H1 (cell line): ENCODE measurements at regions not wholly inside any gene's neighbourhood (a gene's known extent, or its start where the extent isn't known, plus 50 kb on each side); places are given as distances from the start of the nearest gene placed in this dataset.

Source experiments
- CTCF ChIA-PET: fragments of 300-600 bp; sonication (Branson Sonifier 250); formaldehyde crosslinking; loops from one replicate; lab custom pipeline; 2021; ENCODE audit not compliant: partially characterized antibody; lab: Charles Lee
- POLR2A ChIA-PET: fragments of 300-600 bp; sonication (Branson Sonifier 250); formaldehyde crosslinking; loops from one replicate; lab custom pipeline; 2021; ENCODE audit warnings: inconsistent platforms; ENCODE audit not compliant: partially characterized antibody; lab: Charles Lee
- DNase-seq, 2 experiments: peaks; one replicate each; pipeline versions ENCODE4 v3.0.0 to v3.0.0-alpha.2; 2010 to 2022; ENCODE audit warnings: low spot score in 2 of 2, low read depth in 1 of 2, mixed read lengths in 1 of 2
- FAIRE-seq: peaks from 2 replicates; lab custom pipeline; 2011; peaks lifted over from hg19 to GRCh38; lab: Jason Lieb, UNC
- H2AFZ ChIP-seq: 2 replicates; pipeline ENCODE4 v1.8.1; 2012; ENCODE audit warnings: low read length, inconsistent platforms
- H2AK5ac ChIP-seq: 2 replicates; pipeline ENCODE4 v1.6.1; 2013; ENCODE audit warnings: low read depth, low read length
- H2BK120ac ChIP-seq: replicated peaks from 2 replicates; pipeline ENCODE3; 2013; ENCODE audit warnings: low read depth, low read length, inconsistent platforms
- H2BK12ac ChIP-seq: 2 replicates; pipeline ENCODE4 v1.6.1; 2013; ENCODE audit warnings: low read depth, low read length
- H2BK15ac ChIP-seq: 2 replicates; pipeline ENCODE4 v1.6.1; 2013; ENCODE audit warnings: low read length
- H2BK20ac ChIP-seq: 2 replicates; pipeline ENCODE4 v1.6.1; 2013; ENCODE audit warnings: low read length
- H2BK5ac ChIP-seq: 2 replicates; pipeline ENCODE4 v1.6.1; 2013; ENCODE audit warnings: low read depth, low read length
- H3K14ac ChIP-seq: 2 replicates; pipeline ENCODE4 v1.6.1; 2013; ENCODE audit warnings: inconsistent platforms; ENCODE audit not compliant: insufficient read length
- H3K18ac ChIP-seq: 2 replicates; pipeline ENCODE4 v1.6.1; 2013; ENCODE audit warnings: low read length; ENCODE audit errors: extremely low read depth
- H3K23ac ChIP-seq: 2 replicates; pipeline ENCODE4 v1.6.1; 2013; ENCODE audit warnings: inconsistent platforms; ENCODE audit not compliant: insufficient read length
- H3K23me2 ChIP-seq: 2 replicates; pipeline ENCODE4 v1.6.1; 2013; ENCODE audit warnings: low read depth, low read length
- H3K27ac ChIP-seq: 2 replicates; pipeline ENCODE4 v1.6.1; 2011; ENCODE audit warnings: low read depth, low read length, inconsistent platforms
- H3K27me3 ChIP-seq, 4 experiments: replicated peaks in 1 of 4; 1 replicate in 1 of 4; 2 replicates in 3 of 4; pipeline versions ENCODE4 v1.6.1 to v1.8.1; 2011 to 2013; ENCODE audit warnings: low read length in 3 of 4, mild to moderate bottlenecking in 3 of 4, inconsistent platforms in 2 of 4, mixed read lengths in 2 of 4, moderate library complexity in 1 of 4; ENCODE audit not compliant: control insufficient read depth in 3 of 4, insufficient read depth in 3 of 4; ENCODE audit errors: extremely low read depth in 1 of 4
- H3K36me3 ChIP-seq, 4 experiments: 2 replicates each; pipeline versions ENCODE4 v1.6.1 to v1.8.1; 2011 to 2013; ENCODE audit warnings: mild to moderate bottlenecking in 4 of 4, low read length in 3 of 4, moderate library complexity in 2 of 4, control low read depth in 1 of 4, inconsistent platforms in 1 of 4; ENCODE audit not compliant: insufficient read depth in 4 of 4, control insufficient read depth in 2 of 4
- H3K4ac ChIP-seq: replicated peaks from 2 replicates; pipeline ENCODE3; 2013; ENCODE audit warnings: low read length, low read depth, mixed read lengths, inconsistent platforms; ENCODE audit not compliant: insufficient read length
- H3K4me1 ChIP-seq, 4 experiments: replicated peaks in 1 of 4; 1 replicate in 1 of 4; 2 replicates in 3 of 4; pipeline versions ENCODE4 v1.6.1 to v1.8.1; 2011 to 2013; ENCODE audit warnings: low read length in 3 of 4, inconsistent platforms in 2 of 4, mixed read lengths in 1 of 4; ENCODE audit not compliant: insufficient read depth in 4 of 4, control insufficient read depth in 3 of 4
- H3K4me2 ChIP-seq, 2 experiments: 2 replicates each; pipeline versions ENCODE4 v1.6.1 to v1.8.1; 2011 to 2013; ENCODE audit warnings: low read depth in 2 of 2, low read length in 2 of 2, control low read depth in 1 of 2, inconsistent platforms in 1 of 2, mild to moderate bottlenecking in 1 of 2; ENCODE audit not compliant: insufficient read depth in 1 of 2
- H3K4me3 ChIP-seq, 4 experiments: fragments of 200-600, 300-600 bp in 1 of 4; sonication (generic), shearing (Covaris generic), sonication (Bioruptor Twin) in 1 of 4; 2 replicates each; pipeline versions ENCODE4 v1.5.1 to v1.8.1; 2011 to 2016; ENCODE audit warnings: low read length in 4 of 4, low read depth in 3 of 4, control low read depth in 2 of 4, inconsistent platforms in 2 of 4, mild to moderate bottlenecking in 2 of 4, mixed read lengths in 1 of 4, moderate library complexity in 1 of 4; ENCODE audit not compliant: insufficient read depth in 2 of 4; ENCODE audit errors: extremely low read depth in 1 of 4
- H3K56ac ChIP-seq: replicated peaks from 2 replicates; pipeline ENCODE3; 2013; ENCODE audit warnings: low read depth, mild to moderate bottlenecking, mixed read lengths, low read length, inconsistent platforms; ENCODE audit not compliant: insufficient read length
- H3K79me1 ChIP-seq: 2 replicates; pipeline ENCODE4 v1.6.1; 2013; ENCODE audit warnings: low read depth, low read length, control low read depth
- H3K79me2 ChIP-seq, 2 experiments: 2 replicates each; pipeline versions ENCODE4 v1.6.1 to v1.8.1; 2012 to 2013; ENCODE audit warnings: low read length in 2 of 2, mild to moderate bottlenecking in 2 of 2, inconsistent platforms in 1 of 2; ENCODE audit not compliant: insufficient read depth in 2 of 2, control insufficient read depth in 1 of 2
- H3K9ac ChIP-seq, 4 experiments: replicated peaks in 1 of 4; 1 replicate in 1 of 4; 2 replicates in 3 of 4; pipeline versions ENCODE4 v1.6.1 to v1.8.1; 2011 to 2013; ENCODE audit warnings: low read depth in 3 of 4, low read length in 3 of 4, control low read depth in 2 of 4, mild to moderate bottlenecking in 2 of 4, moderate library complexity in 2 of 4, inconsistent platforms in 1 of 4; ENCODE audit errors: extremely low read depth in 1 of 4
- H3K9me3 ChIP-seq, 2 experiments: 2 replicates each; pipeline versions ENCODE4 v1.6.1 to v1.8.1; 2012 to 2013; ENCODE audit warnings: mild to moderate bottlenecking in 2 of 2, moderate library complexity in 2 of 2, control low read depth in 1 of 2, inconsistent platforms in 1 of 2, low read depth in 1 of 2, low read length in 1 of 2, mixed read lengths in 1 of 2; ENCODE audit not compliant: insufficient read depth in 2 of 2
- H4K20me1 ChIP-seq, 2 experiments: replicated peaks in 1 of 2; 2 replicates each; pipeline versions ENCODE3 to v1.8.1; 2011 to 2013; ENCODE audit warnings: inconsistent platforms in 2 of 2, low read length in 2 of 2, mild to moderate bottlenecking in 1 of 2; ENCODE audit not compliant: insufficient read depth in 2 of 2, control insufficient read depth in 1 of 2
- H4K5ac ChIP-seq: 2 replicates; pipeline ENCODE4 v1.6.1; 2013; ENCODE audit warnings: low read length, low read depth, mixed read lengths, inconsistent platforms; ENCODE audit not compliant: insufficient read length
- H4K8ac ChIP-seq: 2 replicates; pipeline ENCODE4 v1.8.0; 2013; ENCODE audit warnings: mild to moderate bottlenecking, moderate library complexity, low read length, inconsistent platforms; ENCODE audit not compliant: insufficient read depth; ENCODE audit errors: extremely low read depth
- H4K91ac ChIP-seq: replicated peaks from 2 replicates; pipeline ENCODE3; 2013; ENCODE audit warnings: low read length, mixed read lengths, inconsistent platforms; ENCODE audit not compliant: insufficient read length
- ATF3 ChIP-seq: IDR thresholded peaks from 2 replicates; pipeline ENCODE4 v1.6.1; 2011; ENCODE audit warnings: low read depth, mild to moderate bottlenecking, low read length; ENCODE audit not compliant: insufficient read depth
- BACH1 ChIP-seq: IDR thresholded peaks from 2 replicates; pipeline ENCODE4 v1.6.1; 2012; ENCODE audit warnings: low read length, improper control_type of control experiment
- CBX5 ChIP-seq: fragments of 300-800, 300-1000 bp; sonication (generic); IDR thresholded peaks from 2 replicates; pipeline ENCODE4 v1.7.1; 2016; ENCODE audit warnings: antibody characterized with exemption, low read length, low read depth
- CHD2 ChIP-seq: IDR thresholded peaks from 2 replicates; pipeline ENCODE4 v1.6.1; 2012; ENCODE audit warnings: low read length, improper control_type of control experiment
- CTBP2 ChIP-seq: IDR thresholded peaks from 2 replicates; pipeline ENCODE4 v1.7.0; 2011; ENCODE audit warnings: borderline replicate concordance, mild to moderate bottlenecking, moderate library complexity, mixed read lengths, low read length; ENCODE audit not compliant: insufficient read depth, insufficient read length
- CTCF ChIP-seq, 3 experiments: IDR thresholded peaks; 1 replicate in 2 of 3; 2 replicates in 1 of 3; pipeline versions ENCODE4 v1.5.1 to v1.6.1; 2011; ENCODE audit warnings: low read length in 3 of 3, mild to moderate bottlenecking in 3 of 3, inconsistent platforms in 2 of 3, low read depth in 1 of 3, moderate library complexity in 1 of 3; ENCODE audit not compliant: insufficient read depth in 1 of 3; ENCODE audit errors: control extremely low read depth in 1 of 3
- JUN ChIP-seq: IDR thresholded peaks from 2 replicates; pipeline ENCODE4 v1.6.1; 2011; ENCODE audit warnings: low read depth, mild to moderate bottlenecking, improper control_type of control experiment, low read length
- KDM5A ChIP-seq: fragments of 200-600 bp; IDR thresholded peaks from 2 replicates; pipeline ENCODE4 v1.7.1; 2012; ENCODE audit warnings: mild to moderate bottlenecking, low read length, inconsistent platforms, mixed read lengths
- SAP30 ChIP-seq: fragments of 300-600 bp; sonication (generic); IDR thresholded peaks from 2 replicates; pipeline ENCODE4 v1.7.1; 2012; ENCODE audit warnings: low read length, moderate library complexity, mild to moderate bottlenecking, inconsistent platforms; ENCODE audit not compliant: insufficient read depth, insufficient replicate concordance
- SIN3A ChIP-seq, 2 experiments: IDR thresholded peaks in 1 of 2; conservative IDR thresholded peaks in 1 of 2; 2 replicates each; pipeline ENCODE4 v1.6.1; 2011 to 2012; ENCODE audit warnings: low read length in 2 of 2, improper control_type of control experiment in 1 of 2, low read depth in 1 of 2, mild to moderate bottlenecking in 1 of 2
- SUZ12 ChIP-seq: fragments of 200-600 bp; sonication (generic); IDR thresholded peaks from 2 replicates; pipeline ENCODE4 v1.6.1; 2012; ENCODE audit warnings: mild to moderate bottlenecking, inconsistent platforms, low read length, moderate library complexity, mixed read lengths
- WGBS, 2 experiments: shearing (Covaris generic) in 1 of 2; methylation state at CpG; one replicate each; pipeline versions ENCODE4 v1.1.6 to v1.1.7; 2013 to 2015; ENCODE audit warnings: low lambda C conversion rate in 2 of 2, mixed read lengths in 2 of 2, inconsistent platforms in 1 of 2, low coverage in 1 of 2, missing lambda C conversion rate in 1 of 2; ENCODE audit not compliant: insufficient replicate concordance in 2 of 2, insufficient coverage in 1 of 2, insufficient read length in 1 of 2; ENCODE audit errors: extremely low coverage in 1 of 2, missing lambda C conversion rate in 1 of 2; 5-methylcytosine and 5-hydroxymethylcytosine counted together

- Histone ChIP-seq H2BK20ac (no peak overlapping the region), H3K79me2 (no peaks in the 10 kb centered on the region), H3K4ac (no peak overlapping the region), H3K18ac (no peak overlapping the region), H2AFZ (no peak overlapping the region), H3K27ac (no peak overlapping the region), H2BK5ac (no peak overlapping the region), H3K56ac (no peak overlapping the region), H3K4me2 (no peak overlapping the region), H2AK5ac (no peak overlapping the region), H3K23me2 (no peaks in the 10 kb centered on the region), H3K23ac (no peak overlapping the region), H4K5ac (no peak overlapping the region), H2BK15ac (no peak overlapping the region), H3K4me3 (no peak overlapping the region), H2BK12ac (no peak overlapping the region), H3K27me3 (no peaks in the 10 kb centered on the region), H2BK120ac (no peak overlapping the region), H3K79me1 (no peaks in the 10 kb centered on the region), H3K14ac (no peak overlapping the region), H3K36me3 (no peaks in the 10 kb centered on the region), H3K9ac (no peak overlapping the region), H3K9me3 (no peaks in the 10 kb centered on the region), H3K4me1 (no peaks in the 10 kb centered on the region), H4K20me1 (no peaks in the 10 kb centered on the region), H4K91ac (no peak overlapping the region), H4K8ac (no peak overlapping the region)
- ChIA-PET POLR2A (no interaction called here), CTCF (interaction anchor here (0.6 to 2.6 kb wide), 2 partner anchors 18 to 81 kb away, joined by 3 to 9 read pairs; no protein-coding TSS in a partner anchor)
- FAIRE-seq (no peak), DNase-seq (no peak)
- 92% methylated on average over 3 of the region's 3 CpGs; no CpG with 5 or more reads in 1 of the 2 experiments for WGBS, 2 experiments
- no peak for TF ChIP-seq CHD2
- TF ChIP-seq KDM5A, result no peak
- TF ChIP-seq ATF3, result no peak
- TF ChIP-seq CTBP2, result no peak
- no peak for TF ChIP-seq BACH1
- no peak for TF ChIP-seq CTCF (IDR thresholded peaks at IDR 0.05; ENCODE audit: control extremely low read depth in 1 of 3, insufficient read depth in 1 of 3, low read depth in 1 of 3, low read length in 3 of 3)
- TF ChIP-seq SUZ12, result no peak
- no peak for TF ChIP-seq CBX5
- no peak for TF ChIP-seq SAP30
- no peak for TF ChIP-seq JUN
- TF ChIP-seq SIN3A (conservative IDR thresholded peaks at IDR 0.05 in 1 of 2, IDR thresholded peaks at IDR 0.05 in 1 of 2; ENCODE audit: low read depth in 1 of 2, low read length in 2 of 2), result no peak
Measured at GRCh38 chr4:137106287-137106686, 426.0 kb downstream of the PCDH18 start.
